Effector memory CD4-positive, alpha-beta T cell (primary cell): ENCODE measurements at regions not wholly inside any gene's neighbourhood (a gene's known extent, or its start where the extent isn't known, plus 50 kb on each side); places are given as distances from the start of the nearest gene placed in this dataset.
"Not testable (repeated sequence)": the region's sequence is repeated elsewhere in the genome, so short reads cannot be mapped to it uniquely, and the experiment has no call there.

Source experiments
- DNase-seq, 3 donors: peaks; one replicate each; pipeline ENCODE4 v3.0.0-alpha.2; 2020
- H3K27ac ChIP-seq: 2 replicates; pipeline ENCODE4 v1.7.0; 2013; ENCODE audit warnings: mild to moderate bottlenecking, low read length, moderate library complexity; ENCODE audit not compliant: insufficient read depth, poor library complexity, severe bottlenecking
- H3K27me3 ChIP-seq: replicated peaks from 2 replicates; pipeline ENCODE4 v1.7.0; 2013; ENCODE audit warnings: mild to moderate bottlenecking, low read length; ENCODE audit not compliant: insufficient read depth, control insufficient read depth, poor library complexity, severe bottlenecking
- H3K36me3 ChIP-seq: 2 replicates; pipeline ENCODE4 v1.7.0; 2013; ENCODE audit warnings: mild to moderate bottlenecking, low read length, moderate library complexity; ENCODE audit not compliant: control insufficient read depth, insufficient read depth
- H3K4me1 ChIP-seq: 2 replicates; pipeline ENCODE4 v1.7.0; 2013; ENCODE audit warnings: low read length, mild to moderate bottlenecking; ENCODE audit not compliant: control insufficient read depth, insufficient read depth, poor library complexity, severe bottlenecking
- H3K4me3 ChIP-seq: 2 replicates; pipeline ENCODE4 v1.7.0; 2013; ENCODE audit warnings: low read length, low read depth, mild to moderate bottlenecking; ENCODE audit not compliant: insufficient read depth, poor library complexity, severe bottlenecking
- H3K9me3 ChIP-seq: 2 replicates; pipeline ENCODE4 v1.7.0; 2013; ENCODE audit warnings: mild to moderate bottlenecking, low read length, moderate library complexity; ENCODE audit not compliant: control insufficient read depth

GRCh38 chr7:35853194-35853593, 52.3 kb downstream of the SEPTIN7 start:
- DNase-seq, H3K9me3 ChIP-seq, H3K4me1 ChIP-seq, H3K36me3 ChIP-seq, H3K27me3 ChIP-seq, H3K27ac ChIP-seq, H3K4me3 ChIP-seq: not testable (repeated sequence)

- H3K9me3 ChIP-seq = no peaks in the 10 kb centered on the region
- H3K36me3 ChIP-seq = no peaks in the 10 kb centered on the region
- H3K27ac ChIP-seq = no peak overlapping the region
- no peaks in the 10 kb centered on the region for H3K27me3 ChIP-seq
- H3K4me1 ChIP-seq = peaks cover 3% of the 10 kb centered on the region
- no peak for DNase-seq
- no peak overlapping the region for H3K4me3 ChIP-seq
Observed at GRCh38 chr7:35854311-35854710, 53.5 kb downstream of the SEPTIN7 start.

GRCh38 chr7:35856175-35856574, 55.3 kb downstream of the SEPTIN7 start:
- no peaks in the 10 kb centered on the region for H3K27me3 ChIP-seq

DNA sequence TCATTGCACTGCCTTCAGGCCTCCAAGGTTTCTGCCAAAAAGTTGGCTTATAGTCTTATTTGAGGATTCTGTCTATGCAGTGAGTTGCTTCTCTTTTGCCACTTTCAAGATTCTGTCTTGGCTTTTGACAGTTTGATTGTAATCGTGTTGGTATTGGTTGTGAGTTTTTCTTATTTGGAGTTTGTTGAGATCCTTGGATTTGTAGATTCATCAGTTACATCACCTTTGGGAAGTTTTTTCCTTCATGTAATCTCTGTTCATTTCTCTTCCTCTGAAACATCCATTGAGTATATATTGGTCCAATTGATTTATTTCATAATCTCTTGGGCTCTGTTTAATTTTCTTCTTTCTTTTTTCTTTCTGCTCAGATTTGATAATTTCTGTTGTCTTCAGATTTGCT, 59.8 kb downstream of the SEPTIN7 start:
- Histone ChIP-seq H3K27ac (no peak overlapping the region), H3K9me3 (no peaks in the 10 kb centered on the region), H3K27me3 (no peaks in the 10 kb centered on the region), H3K4me1 (peaks cover 3% of the 10 kb centered on the region), H3K36me3 (peaks cover 12% of the 10 kb centered on the region), H3K4me3 (no peak overlapping the region)
- no peak for DNase-seq

More at GRCh38 chr7:35856175-35856574, 55.3 kb downstream of the SEPTIN7 start:
- Histone ChIP-seq H3K4me1 (no peaks in the 10 kb centered on the region), H3K27ac (no peak overlapping the region), H3K9me3 (no peaks in the 10 kb centered on the region), H3K36me3 (no peaks in the 10 kb centered on the region), H3K4me3 (no peak overlapping the region)
- DNase-seq = no peak

- peaks cover 3% of the 10 kb centered on the region for H3K4me1 ChIP-seq
- no peaks in the 10 kb centered on the region for H3K9me3 ChIP-seq
- H3K27me3 ChIP-seq = no peaks in the 10 kb centered on the region
- H3K27ac ChIP-seq = no peak overlapping the region
- H3K36me3 ChIP-seq = peaks cover 23% of the 10 kb centered on the region
- no peak overlapping the region for H3K4me3 ChIP-seq
- DNase-seq = no peak
Observed at GRCh38 chr7:35865287-35865686, 64.4 kb downstream of the SEPTIN7 start.

GRCh38 chr7:35866186-35866585, 65.3 kb downstream of the SEPTIN7 start:
- H3K27ac ChIP-seq = no peak overlapping the region

GRCh38 chr7:35869117-35869516, 68.3 kb downstream of the SEPTIN7 start:
- H3K9me3 ChIP-seq, DNase-seq, H3K27ac ChIP-seq, H3K27me3 ChIP-seq, H3K4me1 ChIP-seq, H3K4me3 ChIP-seq: not testable (repeated sequence)
- peaks cover 23% of the 10 kb centered on the region for H3K36me3 ChIP-seq

More at GRCh38 chr7:35866186-35866585, 65.3 kb downstream of the SEPTIN7 start:
- no peaks in the 10 kb centered on the region for H3K27me3 ChIP-seq
- peaks cover 3% of the 10 kb centered on the region for H3K4me1 ChIP-seq
- H3K4me3 ChIP-seq = no peak overlapping the region
- DNase-seq = no peak
- peaks cover 23% of the 10 kb centered on the region for H3K36me3 ChIP-seq
- H3K9me3 ChIP-seq = no peaks in the 10 kb centered on the region

DNA sequence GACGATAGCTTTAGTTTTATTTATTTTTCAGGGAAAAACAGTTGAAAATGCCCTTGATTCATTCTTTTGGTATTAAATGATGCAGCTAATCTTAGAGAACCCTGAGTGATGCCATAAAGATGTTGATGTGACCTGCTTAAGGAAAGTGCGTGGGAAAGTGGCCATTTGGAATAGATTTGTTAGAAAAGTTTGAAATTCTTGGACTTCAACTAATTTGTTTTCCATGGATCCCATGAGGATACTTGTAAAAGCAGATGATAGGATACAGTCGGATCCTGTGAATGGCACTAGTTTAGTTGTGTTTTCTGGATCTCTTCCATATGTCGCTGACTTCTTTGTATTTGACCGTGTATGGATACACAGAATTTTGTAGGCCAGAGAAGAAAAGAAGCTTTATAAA, 69.0 kb downstream of the SEPTIN7 start:
- Histone ChIP-seq H3K4me3 (no peak overlapping the region), H3K27ac (no peak overlapping the region)

DNA sequence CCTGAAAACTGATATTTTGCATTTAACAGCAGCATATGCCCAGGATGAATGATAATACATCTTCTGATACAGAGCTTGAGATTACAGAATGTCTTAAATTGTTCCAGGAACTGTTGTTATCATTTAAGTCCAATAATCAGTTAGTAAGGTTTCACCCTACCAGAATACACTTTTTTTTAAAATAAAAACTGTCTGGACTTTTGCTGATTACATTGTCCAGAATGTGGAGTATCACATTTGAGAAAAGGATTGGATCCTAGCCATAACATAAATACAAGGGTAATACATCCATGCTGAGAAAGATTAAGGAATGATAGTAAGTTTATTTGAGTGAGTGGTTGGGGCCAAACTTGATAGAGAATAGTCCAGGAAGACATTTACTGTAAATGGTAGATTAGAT, 71.0 kb downstream of the SEPTIN7 start:
- Histone ChIP-seq H3K4me1 (no peaks in the 10 kb centered on the region), H3K27me3 (no peaks in the 10 kb centered on the region), H3K9me3 (no peaks in the 10 kb centered on the region), H3K4me3 (no peak overlapping the region), H3K36me3 (peaks cover 6% of the 10 kb centered on the region), H3K27ac (no peak overlapping the region)
- DNase-seq = no peak

More for the DNA sequence above, 69.0 kb downstream of the SEPTIN7 start:
- no peaks in the 10 kb centered on the region for H3K27me3 ChIP-seq
- H3K4me1 ChIP-seq = no peaks in the 10 kb centered on the region
- H3K36me3 ChIP-seq = peaks cover 17% of the 10 kb centered on the region
- DNase-seq = no peak
- H3K9me3 ChIP-seq = no peaks in the 10 kb centered on the region

GRCh38 chr7:35874886-35875285, 74.0 kb downstream of the SEPTIN7 start:
- no peaks in the 10 kb centered on the region for H3K27me3 ChIP-seq
- no peak overlapping the region for H3K4me3 ChIP-seq
- H3K9me3 ChIP-seq = no peaks in the 10 kb centered on the region
- peaks cover 6% of the 10 kb centered on the region for H3K36me3 ChIP-seq
- no peak overlapping the region for H3K27ac ChIP-seq
- no peak for DNase-seq
- no peaks in the 10 kb centered on the region for H3K4me1 ChIP-seq

- Histone ChIP-seq H3K4me1 (no peaks in the 10 kb centered on the region), H3K27me3 (no peaks in the 10 kb centered on the region), H3K36me3 (peaks cover 6% of the 10 kb centered on the region), H3K4me3 (no peak overlapping the region), H3K27ac (no peak overlapping the region), H3K9me3 (no peaks in the 10 kb centered on the region)
- no peak for DNase-seq
Observed at GRCh38 chr7:35875292-35875691, 74.4 kb downstream of the SEPTIN7 start.
